Liver (tissue), 8 donors: ENCODE measurements at regions not wholly inside any gene's neighbourhood (a gene's known extent, or its start where the extent isn't known, plus 50 kb on each side); places are given as distances from the start of the nearest gene placed in this dataset.

Experiments used
- DNase-seq: peaks from one replicate; pipeline ENCODE4 v3.0.0-alpha.2; 2017; ENCODE audit warnings: low spot score
- H3K27ac ChIP-seq, 2 donors: one replicate each; pipeline ENCODE4 v1.7.0; 2013; ENCODE audit warnings: inconsistent platforms in 2 of 2, low read length in 2 of 2, control low read depth in 1 of 2, low read depth in 1 of 2, mild to moderate bottlenecking in 1 of 2
- H3K27me3 ChIP-seq, 4 donors: one replicate each; pipeline versions ENCODE4 v1.6.1 to v1.7.0; 2013; ENCODE audit warnings: low read length in 3 of 4, inconsistent platforms in 1 of 4, mild to moderate bottlenecking in 1 of 4, moderate library complexity in 1 of 4; ENCODE audit not compliant: control insufficient read depth in 4 of 4, insufficient read depth in 4 of 4
- H3K36me3 ChIP-seq, 4 donors: one replicate each; pipeline versions ENCODE4 v1.6.1 to v1.7.0; 2013; ENCODE audit warnings: low read length in 3 of 4, mild to moderate bottlenecking in 3 of 4, low read depth in 1 of 4, moderate library complexity in 1 of 4; ENCODE audit not compliant: control insufficient read depth in 4 of 4, insufficient read depth in 3 of 4
- H3K4me1 ChIP-seq, 4 donors: one replicate each; pipeline versions ENCODE4 v1.6.1 to v1.7.0; 2013; ENCODE audit warnings: low read length in 3 of 4, mild to moderate bottlenecking in 3 of 4, moderate library complexity in 1 of 4; ENCODE audit not compliant: control insufficient read depth in 4 of 4, insufficient read depth in 4 of 4
- H3K4me3 ChIP-seq, 3 donors: one replicate each; pipeline versions ENCODE4 v1.6.1 to v1.7.0; 2013; ENCODE audit warnings: low read length in 3 of 3, control low read depth in 1 of 3, low read depth in 1 of 3, mild to moderate bottlenecking in 1 of 3
- H3K9ac ChIP-seq, 2 donors: one replicate each; pipeline ENCODE4 v1.7.0; 2013; ENCODE audit warnings: low read length in 2 of 2, mild to moderate bottlenecking in 2 of 2, moderate library complexity in 2 of 2, control low read depth in 1 of 2, low read depth in 1 of 2
- H3K9me3 ChIP-seq, 4 donors: one replicate each; pipeline versions ENCODE4 v1.6.1 to v1.7.0; 2013; ENCODE audit warnings: low read length in 3 of 4; ENCODE audit not compliant: control insufficient read depth in 4 of 4
- ATF3 ChIP-seq: IDR thresholded peaks from 2 replicates; pipeline ENCODE4 v1.6.1; 2016; ENCODE audit warnings: antibody characterized with exemption
- CTCF ChIP-seq: fragments of 150-350 bp; IDR thresholded peaks from 2 replicates; pipeline ENCODE4 v1.5.1; 2017; ENCODE audit warnings: improper control_type of control experiment, low read depth, low read length; ENCODE audit not compliant: missing input control
- EGR1 ChIP-seq, 2 donors: IDR thresholded peaks; 2 replicates each; pipeline ENCODE4 v1.6.1; 2016 to 2018; ENCODE audit warnings: antibody characterized with exemption in 2 of 2, low read depth in 2 of 2
- FOXA1 ChIP-seq: IDR thresholded peaks from 2 replicates; pipeline ENCODE4 v1.6.1; 2016; ENCODE audit warnings: antibody characterized with exemption
- FOXA2 ChIP-seq: IDR thresholded peaks from 2 replicates; pipeline ENCODE4 v1.6.1; 2016; ENCODE audit warnings: antibody characterized with exemption
- GABPA ChIP-seq, 2 donors: IDR thresholded peaks in 1 of 2; conservative IDR thresholded peaks in 1 of 2; 2 replicates each; pipeline ENCODE4 v1.6.1; 2016; ENCODE audit warnings: antibody characterized with exemption in 2 of 2, mild to moderate bottlenecking in 1 of 2, moderate library complexity in 1 of 2
- HNF4A ChIP-seq, 2 donors: conservative IDR thresholded peaks; 2 replicates each; pipeline ENCODE4 v1.6.1; 2016; ENCODE audit warnings: antibody characterized with exemption in 2 of 2, mild to moderate bottlenecking in 2 of 2
- HNF4G ChIP-seq: IDR thresholded peaks from 2 replicates; pipeline ENCODE4 v1.6.1; 2016; ENCODE audit warnings: antibody characterized with exemption
- MAX ChIP-seq: IDR thresholded peaks from 2 replicates; pipeline ENCODE4 v1.6.1; 2016; ENCODE audit warnings: antibody characterized with exemption
- NR2F2 ChIP-seq: IDR thresholded peaks from 2 replicates; pipeline ENCODE4 v1.6.1; 2016; ENCODE audit warnings: antibody characterized with exemption
- RAD21 ChIP-seq, 2 donors: IDR thresholded peaks; 2 replicates each; pipeline ENCODE4 v1.6.1; 2016; ENCODE audit warnings: antibody characterized with exemption in 2 of 2, mild to moderate bottlenecking in 2 of 2
- SP1 ChIP-seq: IDR thresholded peaks from 2 replicates; pipeline ENCODE4 v1.6.1; 2018; ENCODE audit warnings: antibody characterized with exemption, mild to moderate bottlenecking
- TAF1 ChIP-seq: conservative IDR thresholded peaks from 2 replicates; pipeline ENCODE4 v1.6.1; 2016; ENCODE audit warnings: antibody characterized with exemption, mild to moderate bottlenecking
- YY1 ChIP-seq: IDR thresholded peaks from 2 replicates; pipeline ENCODE4 v1.6.1; 2016; ENCODE audit warnings: antibody characterized with exemption, mild to moderate bottlenecking
- WGBS: extraction: QIAGEN DNeasy Blood & Tissue Kit; methylation state at CpG from one replicate; pipeline ENCODE4 v1.1.7; 2013; 5-methylcytosine and 5-hydroxymethylcytosine counted together
- TF ChIP-seq, protein P1 (sequence below): IDR thresholded peaks from 2 replicates; pipeline ENCODE4 v1.6.1; 2016; ENCODE audit warnings: antibody characterized with exemption
- donor health status: healthy.
- donor health status: healthy.
- donor health status: healthy.
- donor health status: healthy.
- donor health status: healthy.

DNA sequence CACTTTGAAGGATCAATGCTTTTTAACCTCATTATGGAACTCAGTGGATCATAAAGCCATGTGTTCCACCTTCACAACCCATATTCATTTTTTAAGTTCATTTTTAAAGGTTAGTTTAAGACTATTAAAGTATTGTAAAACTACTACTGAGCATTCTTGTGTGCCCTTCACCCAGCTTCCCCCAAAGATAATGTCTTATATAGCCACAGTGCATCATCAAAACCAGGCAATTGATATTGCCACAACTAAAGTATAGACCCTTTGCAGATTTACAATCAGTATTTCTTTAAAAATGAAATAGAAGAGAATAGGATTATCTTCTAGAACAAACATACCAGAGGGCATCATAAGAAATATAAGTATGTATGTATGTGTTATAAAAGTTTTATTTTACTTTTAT is 597.1 kb downstream of the CCSER2 start:
- no peak for DNase-seq
- Histone ChIP-seq H3K36me3 (no peaks in the 10 kb centered on the region), H3K27me3 (peaks cover 0 to 4% (median 0%) of the 10 kb centered on the region in 4 donors), H3K27ac (no peak overlapping the region), H3K9me3 (peaks cover 0 to 5% (median 0%) of the 10 kb centered on the region in 4 donors), H3K9ac (no peak overlapping the region), H3K4me1 (no peaks in the 10 kb centered on the region), H3K4me3 (no peak overlapping the region)
- no peak for TF ChIP-seq YY1
- TF ChIP-seq CTCF, result no peak
- TF ChIP-seq TAF1, result no peak
- TF ChIP-seq GABPA (IDR thresholded peaks at IDR 0.05 in 1 of 2, conservative IDR thresholded peaks at IDR 0.05 in 1 of 2), result no peak
- no peak for TF ChIP-seq FOXA1
- no peak for TF ChIP-seq NR2F2
- TF ChIP-seq RAD21 (IDR thresholded peaks at IDR 0.05), result no peak
- TF ChIP-seq, protein P1, sequence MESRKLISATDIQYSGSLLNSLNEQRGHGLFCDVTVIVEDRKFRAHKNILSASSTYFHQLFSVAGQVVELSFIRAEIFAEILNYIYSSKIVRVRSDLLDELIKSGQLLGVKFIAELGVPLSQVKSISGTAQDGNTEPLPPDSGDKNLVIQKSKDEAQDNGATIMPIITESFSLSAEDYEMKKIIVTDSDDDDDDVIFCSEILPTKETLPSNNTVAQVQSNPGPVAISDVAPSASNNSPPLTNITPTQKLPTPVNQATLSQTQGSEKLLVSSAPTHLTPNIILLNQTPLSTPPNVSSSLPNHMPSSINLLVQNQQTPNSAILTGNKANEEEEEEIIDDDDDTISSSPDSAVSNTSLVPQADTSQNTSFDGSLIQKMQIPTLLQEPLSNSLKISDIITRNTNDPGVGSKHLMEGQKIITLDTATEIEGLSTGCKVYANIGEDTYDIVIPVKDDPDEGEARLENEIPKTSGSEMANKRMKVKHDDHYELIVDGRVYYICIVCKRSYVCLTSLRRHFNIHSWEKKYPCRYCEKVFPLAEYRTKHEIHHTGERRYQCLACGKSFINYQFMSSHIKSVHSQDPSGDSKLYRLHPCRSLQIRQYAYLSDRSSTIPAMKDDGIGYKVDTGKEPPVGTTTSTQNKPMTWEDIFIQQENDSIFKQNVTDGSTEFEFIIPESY, result no peak
- no peak for TF ChIP-seq ATF3
- no peak for TF ChIP-seq HNF4G
- no peak for TF ChIP-seq HNF4A (conservative IDR thresholded peaks at IDR 0.05)
- no peak for TF ChIP-seq MAX
- TF ChIP-seq FOXA2, result no peak

- WGBS, result 83% methylated on average over 7 of the region's 7 CpGs
- no peak overlapping the region for H3K27ac ChIP-seq
- H3K4me3 ChIP-seq, result no peak overlapping the region
- no peak for DNase-seq
- no peaks in the 10 kb centered on the region for H3K4me1 ChIP-seq
- H3K27me3 ChIP-seq, result no peaks in the 10 kb centered on the region
- H3K36me3 ChIP-seq, result no peaks in the 10 kb centered on the region
- no peak overlapping the region for H3K9ac ChIP-seq
- TF ChIP-seq NR2F2 (no peak), FOXA1 (no peak), HNF4G (no peak), HNF4A (conservative IDR thresholded peaks at IDR 0.05) (no peak), EGR1 (IDR thresholded peaks at IDR 0.05; ENCODE audit: low read depth in 2 of 2) (no peak), TAF1 (no peak), SP1 (no peak)
- TF ChIP-seq, protein P1, result no peak
- H3K9me3 ChIP-seq, result peaks cover 0 to 3% (median 0%) of the 10 kb centered on the region in 4 donors
Measured at GRCh38 chr10:84933402-84933801, 605.0 kb downstream of the CCSER2 start.
